ENCODE measurements at regions not wholly inside any gene's neighbourhood (a gene's known extent, or its start where the extent isn't known, plus 50 kb on each side); places are given as distances from the start of the nearest gene placed in this dataset.

GRCh38 chr5:162407614-162408013 is 340.0 kb downstream of the GABRG2 start:
- H3K4me3 ChIP-seq (ENCODE audit: low read length) = no peak overlapping the region
- TF ChIP-seq CTCF (conservative IDR thresholded peaks at IDR 0.05; ENCODE audit: low read depth, low read length) = no peak
- DNase-seq (ENCODE audit: low read depth) = no peak

- no peak for TF ChIP-seq CTCF (conservative IDR thresholded peaks at IDR 0.05; ENCODE audit: low read depth, low read length)
- no peak overlapping the region for H3K4me3 ChIP-seq (ENCODE audit: low read length)
- DNase-seq (ENCODE audit: low read depth) = no peak
Measured at GRCh38 chr5:162410365-162410764, 342.8 kb downstream of the GABRG2 start.

- no peak for TF ChIP-seq CTCF (conservative IDR thresholded peaks at IDR 0.05; ENCODE audit: low read depth, low read length)
- no peak overlapping the region for H3K4me3 ChIP-seq (ENCODE audit: low read length)
- DNase-seq (ENCODE audit: low read depth) = no peak
Measured at GRCh38 chr5:162429142-162429541, 361.6 kb downstream of the GABRG2 start.

GRCh38 chr5:162434281-162434680 is 366.7 kb downstream of the GABRG2 start:
- TF ChIP-seq CTCF (conservative IDR thresholded peaks at IDR 0.05; ENCODE audit: low read depth, low read length) = no peak
- no peak overlapping the region for H3K4me3 ChIP-seq (ENCODE audit: low read length)
- no peak for DNase-seq (ENCODE audit: low read depth)

GRCh38 chr5:162436055-162436454 is 368.5 kb downstream of the GABRG2 start:
- TF ChIP-seq CTCF (conservative IDR thresholded peaks at IDR 0.05; ENCODE audit: low read depth, low read length) = no peak
- no peak for DNase-seq (ENCODE audit: low read depth)
- H3K4me3 ChIP-seq (ENCODE audit: low read length) = no peak overlapping the region

- DNase-seq (ENCODE audit: low read depth) = no peak
- H3K4me3 ChIP-seq (ENCODE audit: low read length) = no peak overlapping the region
- no peak for TF ChIP-seq CTCF (conservative IDR thresholded peaks at IDR 0.05; ENCODE audit: low read depth, low read length)
Measured at GRCh38 chr5:162444129-162444762, 376.7 kb downstream of the GABRG2 start.

- no peak for TF ChIP-seq CTCF (conservative IDR thresholded peaks at IDR 0.05; ENCODE audit: low read depth, low read length)
- DNase-seq (ENCODE audit: low read depth) = no peak
- H3K4me3 ChIP-seq (ENCODE audit: low read length) = no peak overlapping the region
Measured at GRCh38 chr5:162456086-162456485, 388.5 kb downstream of the GABRG2 start.
